Naive thymus-derived CD4-positive, alpha-beta T cell (primary cell): ENCODE measurements at regions not wholly inside any gene's neighbourhood (a gene's known extent, or its start where the extent isn't known, plus 50 kb on each side); places are given as distances from the start of the nearest gene placed in this dataset.

Source experiments
- ATAC-seq: fragments of 150-1000 bp; cut with Tn5 transposase; 2 replicates; pipeline ENCODE4 v1.10.0; 2021; ENCODE audit warnings: mild to moderate bottlenecking, moderate library complexity
- CTCF ChIA-PET: fragments of 350-600 bp; sonication (Branson Sonifier 250); formaldehyde crosslinking; loops from one replicate; lab custom pipeline; 2021; ENCODE audit warnings: antibody characterized with exemption; lab: Charles Lee
- POLR2A ChIA-PET: fragments of 350-600 bp; sonication (Branson Sonifier 250); formaldehyde crosslinking; loops from one replicate; lab custom pipeline; 2021; ENCODE audit warnings: antibody characterized with exemption, inconsistent platforms; lab: Charles Lee
- DNase-seq, 9 donors: peaks; one replicate each; pipeline versions ENCODE4 v3.0.0 to v3.0.0-alpha.2; 2020 to 2022; ENCODE audit warnings: mixed read lengths in 1 of 9
- H3K27ac ChIP-seq: one replicate; pipeline ENCODE4 v1.7.0; 2013; ENCODE audit warnings: mild to moderate bottlenecking, low read depth, low read length, moderate library complexity
- H3K27me3 ChIP-seq, 2 donors: one replicate each; pipeline ENCODE4 v1.7.0; 2013; ENCODE audit warnings: low read length in 2 of 2, mild to moderate bottlenecking in 2 of 2, moderate library complexity in 2 of 2; ENCODE audit not compliant: control insufficient read depth in 2 of 2, insufficient read depth in 2 of 2
- H3K36me3 ChIP-seq, 3 experiments: 1 replicate in 2 of 3; 2 replicates in 1 of 3; pipeline ENCODE4 v1.7.0; 2013; ENCODE audit warnings: low read length in 3 of 3, mild to moderate bottlenecking in 3 of 3, moderate library complexity in 1 of 3; ENCODE audit not compliant: insufficient read depth in 3 of 3, control insufficient read depth in 2 of 3
- H3K4me1 ChIP-seq, 2 donors: one replicate each; pipeline ENCODE4 v1.7.0; 2013; ENCODE audit warnings: low read length in 2 of 2, mild to moderate bottlenecking in 2 of 2, moderate library complexity in 1 of 2; ENCODE audit not compliant: control insufficient read depth in 2 of 2, insufficient read depth in 2 of 2
- H3K4me3 ChIP-seq: 2 replicates; pipeline ENCODE4 v1.7.0; 2013; ENCODE audit warnings: mild to moderate bottlenecking, low read length
- H3K9me3 ChIP-seq, 3 experiments: 1 replicate in 2 of 3; 2 replicates in 1 of 3; pipeline ENCODE4 v1.7.0; 2013; ENCODE audit warnings: low read length in 3 of 3; ENCODE audit not compliant: control insufficient read depth in 2 of 3
- H3K27ac Mint-ChIP-seq, 9 donors: one replicate each; pipeline ENCODE4 v1.8.0; 2020 to 2022; ENCODE audit warnings: mixed read lengths in 9 of 9, mild to moderate bottlenecking in 8 of 9, moderate library complexity in 5 of 9, inconsistent platforms in 2 of 9
- H3K27me3 Mint-ChIP-seq, 5 donors: one replicate each; pipeline ENCODE4 v1.8.0; 2021 to 2022; ENCODE audit warnings: mixed read lengths in 5 of 5, mild to moderate bottlenecking in 1 of 5
- H3K36me3 Mint-ChIP-seq, 5 donors: one replicate each; pipeline ENCODE4 v1.8.0; 2020 to 2022; ENCODE audit warnings: mixed read lengths in 5 of 5, mild to moderate bottlenecking in 3 of 5, inconsistent platforms in 1 of 5
- H3K4me1 Mint-ChIP-seq, 7 donors: one replicate each; pipeline ENCODE4 v1.8.0; 2020 to 2022; ENCODE audit warnings: mixed read lengths in 7 of 7, mild to moderate bottlenecking in 3 of 7, inconsistent platforms in 1 of 7
- H3K4me3 Mint-ChIP-seq, 10 donors: one replicate each; pipeline ENCODE4 v1.8.0; 2020 to 2022; ENCODE audit warnings: mild to moderate bottlenecking in 10 of 10, mixed read lengths in 10 of 10, moderate library complexity in 6 of 10, inconsistent platforms in 2 of 10
- H3K9me3 Mint-ChIP-seq, 11 donors: one replicate each; pipeline ENCODE4 v1.8.0; 2020 to 2022; ENCODE audit warnings: mixed read lengths in 11 of 11, mild to moderate bottlenecking in 4 of 11, inconsistent platforms in 1 of 11, moderate library complexity in 1 of 11
- intact Hi-C, 2 donors: fragments of 100-400 bp; cut with micrococcal nuclease; formaldehyde crosslinking; loops; one replicate each; pipeline ENCODE4 v1.15.1; 2023

DNA sequence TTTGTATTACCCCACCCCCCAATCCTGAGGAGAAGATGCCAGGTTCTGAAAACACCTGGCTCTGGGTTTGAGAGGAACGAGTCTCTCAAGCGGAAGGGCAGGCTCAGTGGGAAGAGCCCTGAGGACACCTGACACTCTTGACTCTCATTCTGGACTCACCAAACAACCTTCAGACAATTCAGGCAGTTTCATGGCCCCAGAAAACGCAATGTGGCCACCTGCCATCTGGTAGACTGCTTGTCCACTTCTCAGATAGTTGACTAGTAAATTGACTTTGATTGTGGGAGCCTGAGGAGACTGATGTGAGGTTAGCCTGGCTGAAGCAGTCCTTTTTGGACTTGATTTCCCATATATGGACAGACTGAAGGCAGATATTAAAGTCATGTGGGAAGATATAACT lies 117.5 kb upstream of the FSTL4 start:
- no peaks in the 10 kb centered on the region for H3K4me1 Mint-ChIP-seq
- no peaks in the 10 kb centered on the region for H3K36me3 Mint-ChIP-seq
- H3K27me3 Mint-ChIP-seq: peaks cover 14 to 26% (median 18%) of the 10 kb centered on the region in 5 donors
- no peaks in the 10 kb centered on the region for H3K27me3 ChIP-seq
- H3K9me3 Mint-ChIP-seq: peaks cover 0 to 7% (median 0%) of the 10 kb centered on the region in 11 donors
- H3K27ac Mint-ChIP-seq: no peak overlapping the region
- H3K4me3 Mint-ChIP-seq: no peak overlapping the region
- CTCF ChIA-PET: no interaction called here
- no peak for ATAC-seq
- POLR2A ChIA-PET: no interaction called here
- H3K36me3 ChIP-seq: no peaks in the 10 kb centered on the region
- no peaks in the 10 kb centered on the region for H3K9me3 ChIP-seq
- H3K27ac ChIP-seq: no peak overlapping the region
- H3K4me3 ChIP-seq: no peak overlapping the region
- no peak for DNase-seq
- no peaks in the 10 kb centered on the region for H3K4me1 ChIP-seq
- intact Hi-C loops: no loop called here

GRCh38 chr5:133728475-133728874 lies 116.1 kb upstream of the FSTL4 start:
- Histone ChIP-seq H3K36me3 (no peaks in the 10 kb centered on the region), H3K27me3 (no peaks in the 10 kb centered on the region), H3K27ac (no peak overlapping the region), H3K4me1 (no peaks in the 10 kb centered on the region), H3K9me3 (no peaks in the 10 kb centered on the region), H3K4me3 (no peak overlapping the region)
- Mint-ChIP-seq H3K4me3 (no peak overlapping the region), H3K9me3 (peaks cover 0 to 7% (median 0%) of the 10 kb centered on the region in 11 donors), H3K27ac (no peak overlapping the region), H3K4me1 (no peaks in the 10 kb centered on the region), H3K27me3 (peaks cover 14 to 23% (median 20%) of the 10 kb centered on the region in 5 donors), H3K36me3 (no peaks in the 10 kb centered on the region)
- intact Hi-C loops: no loop called here
- ATAC-seq: no peak
- ChIA-PET POLR2A (no interaction called here), CTCF (no interaction called here)
- no peak for DNase-seq

DNA sequence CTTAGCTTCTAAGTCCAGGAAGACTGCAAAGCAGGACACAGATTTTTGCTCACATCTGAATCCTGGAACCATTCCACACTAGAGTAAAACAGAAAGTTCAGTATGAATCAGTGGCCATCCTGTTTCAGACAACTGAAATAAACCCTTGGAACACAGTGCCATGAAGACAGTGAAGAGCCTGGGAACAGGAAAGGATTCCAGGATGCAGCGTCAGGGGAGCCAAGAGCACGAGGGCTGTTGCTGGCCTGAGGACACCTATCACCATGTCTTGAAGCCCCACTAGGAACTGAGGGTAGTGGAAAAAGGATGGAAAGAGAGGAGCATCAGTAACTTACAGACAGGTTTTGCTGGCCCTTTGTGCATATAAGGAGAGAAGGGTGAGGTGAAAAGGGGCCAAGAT lies 115.3 kb upstream of the FSTL4 start:
- ChIA-PET CTCF (no interaction called here), POLR2A (no interaction called here)
- Mint-ChIP-seq H3K4me3 (no peak overlapping the region), H3K9me3 (peaks cover 2 to 10% (median 5%) of the 10 kb centered on the region in 11 donors), H3K27me3 (peaks cover 9 to 21% (median 16%) of the 10 kb centered on the region in 5 donors), H3K27ac (no peak overlapping the region), H3K4me1 (no peaks in the 10 kb centered on the region), H3K36me3 (no peaks in the 10 kb centered on the region)
- Histone ChIP-seq H3K36me3 (no peaks in the 10 kb centered on the region), H3K27me3 (no peaks in the 10 kb centered on the region), H3K9me3 (peaks cover 0 to 3% (median 0%) of the 10 kb centered on the region in 3 experiments), H3K4me1 (no peaks in the 10 kb centered on the region), H3K4me3 (no peak overlapping the region), H3K27ac (no peak overlapping the region)
- DNase-seq (no peak), ATAC-seq (no peak)
- intact Hi-C loops: no loop called here

- Histone ChIP-seq H3K9me3 (peaks cover 0 to 22% (median 0%) of the 10 kb centered on the region in 3 experiments), H3K36me3 (no peaks in the 10 kb centered on the region), H3K4me1 (no peaks in the 10 kb centered on the region), H3K27ac (no peak overlapping the region), H3K27me3 (no peaks in the 10 kb centered on the region), H3K4me3 (no peak overlapping the region)
- CTCF ChIA-PET: no interaction called here
- no peak overlapping the region for H3K4me3 Mint-ChIP-seq
- intact Hi-C loops: no loop called here
- H3K27me3 Mint-ChIP-seq: peaks cover 4 to 20% (median 16%) of the 10 kb centered on the region in 5 donors
- peaks cover 7 to 38% (median 22%) of the 10 kb centered on the region in 11 donors for H3K9me3 Mint-ChIP-seq
- H3K4me1 Mint-ChIP-seq: no peaks in the 10 kb centered on the region
- peaks cover 0 to 14% (median 5%) of the 10 kb centered on the region in 5 donors for H3K36me3 Mint-ChIP-seq
- ATAC-seq (no peak), DNase-seq (no peak)
- no peak overlapping the region for H3K27ac Mint-ChIP-seq
- POLR2A ChIA-PET: no interaction called here
Observed at GRCh38 chr5:133723651-133724366, 111.5 kb upstream of the FSTL4 start.

- no peaks in the 10 kb centered on the region for H3K4me1 Mint-ChIP-seq
- intact Hi-C loops: no loop called here
- H3K9me3 ChIP-seq: peaks cover 0 to 22% (median 0%) of the 10 kb centered on the region in 3 experiments
- no peak overlapping the region for H3K27ac Mint-ChIP-seq
- no peaks in the 10 kb centered on the region for H3K36me3 ChIP-seq
- H3K4me3 Mint-ChIP-seq: no peak overlapping the region
- CTCF ChIA-PET: no interaction called here
- H3K36me3 Mint-ChIP-seq: peaks cover 0 to 14% (median 5%) of the 10 kb centered on the region in 5 donors
- POLR2A ChIA-PET: no interaction called here
- H3K4me1 ChIP-seq: no peaks in the 10 kb centered on the region
- no peak overlapping the region for H3K4me3 ChIP-seq
- H3K27ac ChIP-seq: no peak overlapping the region
- peaks cover 4 to 23% (median 12%) of the 10 kb centered on the region in 5 donors for H3K27me3 Mint-ChIP-seq
- no peaks in the 10 kb centered on the region for H3K27me3 ChIP-seq
- ATAC-seq (no peak), DNase-seq (no peak)
- H3K9me3 Mint-ChIP-seq: peaks cover 7 to 38% (median 22%) of the 10 kb centered on the region in 11 donors
Observed at GRCh38 chr5:133723126-133723525, 110.8 kb upstream of the FSTL4 start.

GRCh38 chr5:133721365-133721764 lies 109.0 kb upstream of the FSTL4 start:
- no peak overlapping the region for H3K4me3 ChIP-seq
- H3K27ac Mint-ChIP-seq: no peak overlapping the region
- no peak overlapping the region for H3K27ac ChIP-seq
- ChIA-PET CTCF (no interaction called here), POLR2A (no interaction called here)
- peaks cover 0 to 22% (median 0%) of the 10 kb centered on the region in 3 experiments for H3K9me3 ChIP-seq
- H3K27me3 Mint-ChIP-seq: peaks cover 4 to 21% (median 16%) of the 10 kb centered on the region in 5 donors
- no peaks in the 10 kb centered on the region for H3K4me1 Mint-ChIP-seq
- no peaks in the 10 kb centered on the region for H3K36me3 ChIP-seq
- ATAC-seq (no peak), DNase-seq (no peak)
- peaks cover 0 to 14% (median 5%) of the 10 kb centered on the region in 5 donors for H3K36me3 Mint-ChIP-seq
- peaks cover 7 to 38% (median 22%) of the 10 kb centered on the region in 11 donors for H3K9me3 Mint-ChIP-seq
- no peaks in the 10 kb centered on the region for H3K27me3 ChIP-seq
- H3K4me1 ChIP-seq: no peaks in the 10 kb centered on the region
- intact Hi-C loops: no loop called here
- no peak overlapping the region for H3K4me3 Mint-ChIP-seq

DNA sequence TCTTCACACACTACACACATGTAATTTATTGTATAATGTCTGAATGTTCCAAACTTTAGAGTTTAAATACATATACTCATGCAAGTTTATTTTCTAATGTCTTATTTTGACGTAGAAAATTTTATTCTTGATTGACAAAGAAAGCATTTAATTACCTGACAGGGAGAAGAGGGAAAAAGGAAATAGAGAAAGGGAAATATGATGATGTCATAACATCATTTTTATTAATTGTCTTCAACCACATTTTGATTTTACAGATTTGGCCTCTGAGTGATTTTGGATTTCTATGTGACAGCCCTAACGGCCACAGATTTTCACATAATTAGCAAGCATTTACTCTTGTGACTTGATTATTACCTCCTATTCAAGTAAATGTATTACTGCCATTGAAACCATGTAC lies 106.1 kb upstream of the FSTL4 start:
- H3K27me3 Mint-ChIP-seq: peaks cover 0 to 21% (median 6%) of the 10 kb centered on the region in 5 donors
- intact Hi-C loops: no loop called here
- POLR2A ChIA-PET: no interaction called here
- H3K27ac Mint-ChIP-seq: no peak overlapping the region
- H3K36me3 Mint-ChIP-seq: peaks cover 0 to 14% (median 5%) of the 10 kb centered on the region in 5 donors
- no peaks in the 10 kb centered on the region for H3K4me1 Mint-ChIP-seq
- Histone ChIP-seq H3K27me3 (no peaks in the 10 kb centered on the region), H3K36me3 (no peaks in the 10 kb centered on the region), H3K4me1 (no peaks in the 10 kb centered on the region), H3K4me3 (no peak overlapping the region), H3K27ac (no peak overlapping the region), H3K9me3 (peaks cover 0 to 22% (median 0%) of the 10 kb centered on the region in 3 experiments)
- CTCF ChIA-PET: no interaction called here
- peaks cover 7 to 38% (median 22%) of the 10 kb centered on the region in 11 donors for H3K9me3 Mint-ChIP-seq
- DNase-seq (no peak), ATAC-seq (no peak)
- no peak overlapping the region for H3K4me3 Mint-ChIP-seq
